MG63 (cell line): ENCODE measurements at regions not wholly inside any gene's neighbourhood (a gene's known extent, or its start where the extent isn't known, plus 50 kb on each side); places are given as distances from the start of the nearest gene placed in this dataset.

Experiments used
- DNase-seq: peaks from one replicate; pipeline ENCODE4 v3.0.0-alpha.2; 2020
- H3K27me3 ChIP-seq: fragments of 250-450 bp; sonication (Bioruptor Pico); 2 replicates; pipeline ENCODE4 v1.5.1; 2020; ENCODE audit warnings: mild to moderate bottlenecking, moderate library complexity
- H3K36me3 ChIP-seq: fragments of 250-450 bp; sonication (Bioruptor Pico); 2 replicates; pipeline ENCODE4 v1.5.1; 2020; ENCODE audit warnings: mild to moderate bottlenecking, moderate library complexity
- H3K4me3 ChIP-seq: fragments of 250-450 bp; sonication (Bioruptor Pico); 2 replicates; pipeline ENCODE4 v1.5.1; 2020; ENCODE audit warnings: mild to moderate bottlenecking, moderate library complexity
- H3K9me3 ChIP-seq: fragments of 250-450 bp; sonication (Bioruptor Pico); 2 replicates; pipeline ENCODE4 v1.5.1; 2020; ENCODE audit warnings: mild to moderate bottlenecking, moderate library complexity

- no peak overlapping the region for H3K4me3 ChIP-seq
- H3K36me3 ChIP-seq = no peaks in the 10 kb centered on the region
- peaks cover 3% of the 10 kb centered on the region; the same call in 1 of the 2 replicates for H3K27me3 ChIP-seq
- DNase-seq = no peak
- no peaks in the 10 kb centered on the region for H3K9me3 ChIP-seq
Observed at GRCh38 chr7:35437619-35438275, 183.8 kb upstream of the TBX20 start.

DNA sequence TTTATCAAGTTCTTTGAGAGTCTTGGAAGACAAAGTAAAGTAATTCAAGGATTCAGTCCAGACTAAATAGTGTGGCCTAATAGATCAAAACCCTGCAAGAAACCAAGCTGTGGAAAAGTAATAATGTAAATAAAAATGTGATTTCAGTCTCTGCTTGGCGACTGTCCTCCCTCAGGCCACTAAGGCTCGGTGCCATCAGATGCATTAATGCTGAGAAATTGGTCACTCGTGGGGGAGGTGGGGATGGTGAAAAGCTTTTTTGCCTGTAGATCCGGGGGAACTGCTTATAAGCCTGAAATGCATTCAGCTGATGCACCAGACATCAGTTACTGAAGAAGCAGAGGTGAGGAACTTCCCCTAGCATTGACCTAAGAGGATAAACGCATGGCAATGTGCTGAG, 182.6 kb upstream of the TBX20 start:
- H3K9me3 ChIP-seq = peaks cover 2% of the 10 kb centered on the region; the same call in 1 of the 2 replicates
- H3K27me3 ChIP-seq = 0 out of 2 replicates have a peak, but pooled peaks cover 3% of the 10 kb centered on the region
- no peak overlapping the region for H3K4me3 ChIP-seq
- DNase-seq = no peak
- H3K36me3 ChIP-seq = no peaks in the 10 kb centered on the region

- DNase-seq = no peak
- H3K36me3 ChIP-seq = no peaks in the 10 kb centered on the region
- H3K4me3 ChIP-seq = no peak overlapping the region
- 0 out of 2 replicates have a peak, but pooled peaks cover 3% of the 10 kb centered on the region for H3K27me3 ChIP-seq
- peaks cover 5% of the 10 kb centered on the region; the same call in 1 of the 2 replicates for H3K9me3 ChIP-seq
Observed at GRCh38 chr7:35430547-35431153, 176.8 kb upstream of the TBX20 start.

DNA sequence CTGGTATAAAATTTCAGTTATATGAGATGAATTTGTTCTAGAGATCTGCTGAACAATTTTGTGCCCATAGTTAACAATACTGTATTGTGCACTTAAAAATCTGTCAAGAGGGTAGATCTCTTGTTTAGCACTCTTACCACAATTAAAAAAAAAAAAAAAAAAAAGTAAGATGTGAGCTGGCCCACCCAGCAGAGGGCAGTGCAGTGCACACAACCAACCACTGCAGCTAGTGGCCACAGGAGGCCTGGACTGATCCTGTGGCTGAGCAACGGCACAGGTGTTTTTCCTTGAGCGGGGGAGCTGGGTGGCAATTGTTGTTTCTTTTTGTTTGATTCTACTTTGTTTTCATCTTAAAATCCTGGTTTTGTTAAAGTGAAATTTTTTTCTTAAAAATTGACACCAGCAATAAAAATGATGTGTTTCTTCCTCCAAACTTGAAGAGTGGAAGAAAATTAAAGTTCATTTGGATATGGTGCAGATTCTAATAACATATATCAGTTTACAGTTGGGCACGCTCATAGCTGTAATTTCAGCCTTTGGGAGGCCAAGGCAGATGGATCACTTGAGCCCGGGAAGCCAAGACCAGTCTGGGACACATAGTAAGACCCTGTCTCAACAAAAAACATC, 171.1 kb upstream of the TBX20 start:
- no peak overlapping the region for H3K4me3 ChIP-seq
- H3K36me3 ChIP-seq = no peaks in the 10 kb centered on the region
- no peaks in the 10 kb centered on the region for H3K9me3 ChIP-seq
- DNase-seq = peak; percentile 40
- H3K27me3 ChIP-seq = no peaks in the 10 kb centered on the region

- Histone ChIP-seq H3K27me3 (no peaks in the 10 kb centered on the region), H3K4me3 (no peak overlapping the region), H3K36me3 (no peaks in the 10 kb centered on the region), H3K9me3 (no peaks in the 10 kb centered on the region)
- no peak for DNase-seq
Observed at GRCh38 chr7:35424440-35424839, 170.5 kb upstream of the TBX20 start.

DNA sequence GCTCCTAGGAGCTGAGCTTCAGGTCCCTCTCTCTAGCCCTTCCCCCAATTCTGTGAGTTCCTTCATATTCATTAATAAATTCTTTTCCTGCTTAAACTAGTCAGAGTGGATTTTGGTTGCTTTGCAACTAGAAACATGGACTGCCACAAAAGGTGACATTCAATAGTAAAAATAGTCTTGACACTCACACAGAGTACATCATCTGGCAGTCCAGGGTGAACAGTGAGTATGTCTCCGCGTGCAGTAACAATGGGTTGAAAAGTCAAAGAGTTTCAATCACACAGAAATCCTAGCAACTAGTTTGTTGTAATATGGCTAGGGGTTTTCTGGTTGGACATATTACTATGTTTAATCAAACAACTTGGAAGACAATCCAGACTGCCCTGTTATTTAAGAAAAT, 168.8 kb upstream of the TBX20 start:
- Histone ChIP-seq H3K9me3 (no peaks in the 10 kb centered on the region), H3K36me3 (no peaks in the 10 kb centered on the region), H3K4me3 (no peak overlapping the region), H3K27me3 (no peaks in the 10 kb centered on the region)
- no peak for DNase-seq

GRCh38 chr7:35420656-35421055, 166.8 kb upstream of the TBX20 start:
- Histone ChIP-seq H3K36me3 (no peaks in the 10 kb centered on the region), H3K9me3 (no peaks in the 10 kb centered on the region), H3K4me3 (peak overlapping the region; percentile 7), H3K27me3 (no peaks in the 10 kb centered on the region)
- DNase-seq = no peak

GRCh38 chr7:35419391-35419755, 165.5 kb upstream of the TBX20 start:
- Histone ChIP-seq H3K36me3 (no peaks in the 10 kb centered on the region), H3K4me3 (no peak overlapping the region), H3K27me3 (no peaks in the 10 kb centered on the region), H3K9me3 (no peaks in the 10 kb centered on the region)
- DNase-seq = no peak

DNA sequence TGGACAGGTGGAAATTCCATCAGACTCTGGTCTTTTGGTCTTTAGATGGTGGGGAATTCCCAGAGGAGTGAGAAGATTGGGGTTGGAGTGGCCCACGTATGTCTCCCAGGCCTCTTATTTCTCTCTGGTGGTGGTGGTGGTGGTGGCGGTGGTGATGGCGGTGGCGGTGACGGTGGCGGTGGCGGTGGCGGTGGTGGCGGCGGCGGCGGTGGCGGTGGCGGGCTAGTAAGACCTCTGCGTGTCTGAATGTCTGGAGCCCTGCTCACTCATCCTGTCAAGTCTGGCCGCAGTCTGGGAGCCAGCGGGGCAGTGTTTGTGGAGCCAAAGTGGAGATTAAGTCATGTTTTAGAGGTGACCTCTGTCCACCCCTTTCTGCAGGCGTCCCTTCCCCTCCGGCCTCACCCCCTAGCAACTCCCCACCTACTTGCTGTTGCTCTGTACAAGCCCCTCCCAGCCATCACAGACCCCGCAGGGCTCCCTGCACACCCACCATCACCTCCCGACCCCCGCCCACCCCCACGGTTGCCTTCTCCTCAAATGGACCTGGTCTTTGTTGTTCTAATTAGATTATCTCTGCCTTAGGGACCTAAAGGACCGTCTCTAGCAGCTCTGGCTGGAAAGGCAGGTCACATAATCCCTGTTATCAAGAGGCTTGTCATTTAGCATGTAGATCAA, 165.0 kb upstream of the TBX20 start:
- H3K4me3 ChIP-seq = no peak overlapping the region

GRCh38 chr7:35416568-35416967, 162.7 kb upstream of the TBX20 start:
- Histone ChIP-seq H3K4me3 (no peak overlapping the region), H3K27me3 (no peaks in the 10 kb centered on the region), H3K36me3 (no peaks in the 10 kb centered on the region), H3K9me3 (no peaks in the 10 kb centered on the region)
- no peak for DNase-seq

More for the DNA sequence above, 165.0 kb upstream of the TBX20 start:
- Histone ChIP-seq H3K27me3 (no peaks in the 10 kb centered on the region), H3K36me3 (no peaks in the 10 kb centered on the region), H3K9me3 (no peaks in the 10 kb centered on the region)
- no peak for DNase-seq

- Histone ChIP-seq H3K36me3 (no peaks in the 10 kb centered on the region), H3K9me3 (no peaks in the 10 kb centered on the region), H3K27me3 (no peaks in the 10 kb centered on the region), H3K4me3 (no peak overlapping the region)
- DNase-seq = no peak
Observed at GRCh38 chr7:35415411-35415822, 161.5 kb upstream of the TBX20 start.

DNA sequence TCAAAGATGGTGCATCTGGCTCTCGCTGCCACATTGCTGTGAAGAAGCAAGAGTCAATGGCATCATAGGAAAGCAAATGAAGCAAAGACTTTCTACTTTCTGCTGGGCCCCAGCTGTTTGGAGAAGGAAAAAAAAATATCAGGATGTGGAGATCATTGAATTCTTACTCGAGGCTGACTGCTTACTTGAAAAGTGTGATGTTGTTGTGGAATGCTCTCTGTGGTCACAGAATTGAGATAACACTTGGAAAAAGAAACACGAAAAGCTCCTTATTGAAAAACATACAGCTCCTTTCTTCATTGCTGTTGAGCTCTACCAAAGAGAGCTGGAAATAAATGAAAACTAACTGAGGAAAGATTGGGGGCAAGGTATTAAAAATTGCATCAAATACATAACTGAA, 157.4 kb upstream of the TBX20 start:
- no peak overlapping the region for H3K4me3 ChIP-seq

DNA sequence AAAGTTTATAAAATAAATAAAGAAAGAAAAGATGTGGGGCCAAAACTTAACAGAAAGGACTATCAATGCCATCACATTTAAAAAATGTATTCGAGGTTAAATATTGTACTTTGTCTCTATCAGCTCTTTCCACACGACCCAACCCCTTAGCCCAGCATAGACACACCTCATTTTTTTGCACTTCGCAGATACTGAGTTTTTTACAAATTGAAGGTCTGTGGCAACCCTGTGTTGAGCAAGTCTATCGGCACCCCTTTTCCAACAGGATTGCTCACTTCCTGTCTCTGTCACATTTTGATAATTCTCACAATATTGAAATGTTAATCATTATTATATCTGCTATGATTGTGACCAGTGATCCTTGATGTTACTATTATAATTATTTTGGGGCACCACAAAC, 151.6 kb upstream of the TBX20 start:
- no peaks in the 10 kb centered on the region for H3K36me3 ChIP-seq
- no peak for DNase-seq
- H3K9me3 ChIP-seq = no peaks in the 10 kb centered on the region
- no peak overlapping the region for H3K4me3 ChIP-seq
- H3K27me3 ChIP-seq = no peaks in the 10 kb centered on the region

More for the DNA sequence above, 157.4 kb upstream of the TBX20 start:
- no peaks in the 10 kb centered on the region for H3K9me3 ChIP-seq
- no peaks in the 10 kb centered on the region for H3K36me3 ChIP-seq
- no peak for DNase-seq
- no peaks in the 10 kb centered on the region for H3K27me3 ChIP-seq

- H3K9me3 ChIP-seq = no peaks in the 10 kb centered on the region
- no peak overlapping the region for H3K4me3 ChIP-seq
- DNase-seq = no peak
- H3K27me3 ChIP-seq = no peaks in the 10 kb centered on the region
- H3K36me3 ChIP-seq = no peaks in the 10 kb centered on the region
Observed at GRCh38 chr7:35401217-35401879, 147.4 kb upstream of the TBX20 start.

DNA sequence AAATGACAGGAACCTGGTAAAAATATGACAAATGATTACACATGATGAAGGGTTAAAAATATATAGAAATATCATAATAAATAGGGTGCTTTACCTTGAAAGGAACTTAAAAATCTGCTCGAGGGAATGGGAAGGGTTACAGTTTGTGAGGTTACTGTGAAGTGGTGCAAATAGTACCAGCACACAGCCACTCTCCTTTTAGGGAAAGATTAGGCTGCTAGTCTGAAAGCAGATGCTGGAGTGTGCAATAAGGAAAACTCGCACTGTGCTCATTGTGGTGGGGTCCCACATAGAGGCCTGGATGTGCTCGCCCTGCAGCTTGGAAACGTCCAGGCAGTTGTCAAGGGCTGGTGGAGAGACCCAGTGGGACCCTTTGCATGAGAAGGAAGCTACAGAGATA, 145.9 kb upstream of the TBX20 start:
- Histone ChIP-seq H3K4me3 (no peak overlapping the region), H3K36me3 (no peaks in the 10 kb centered on the region), H3K27me3 (no peaks in the 10 kb centered on the region), H3K9me3 (no peaks in the 10 kb centered on the region)
- DNase-seq = no peak

DNA sequence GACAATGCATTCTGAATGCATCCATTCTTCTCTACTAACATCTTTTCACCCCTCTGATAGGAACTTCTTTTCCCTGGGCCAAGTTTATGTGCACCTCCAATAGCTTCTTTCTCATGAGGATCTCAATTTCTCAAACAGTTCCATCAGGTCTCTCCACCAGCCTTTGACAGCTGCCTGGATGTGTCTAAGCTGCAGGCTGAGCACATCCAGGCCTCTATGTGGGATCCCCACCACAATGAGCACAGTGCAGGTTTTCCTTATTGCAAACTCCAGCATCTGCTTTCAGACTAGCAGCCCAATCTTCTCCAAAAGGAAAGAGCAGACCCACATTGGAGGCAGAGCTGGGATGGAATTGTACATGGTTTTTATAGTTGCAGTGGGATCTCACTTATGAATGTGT, 145.3 kb upstream of the TBX20 start:
- no peaks in the 10 kb centered on the region for H3K36me3 ChIP-seq
- no peak for DNase-seq
- H3K27me3 ChIP-seq = no peaks in the 10 kb centered on the region
- H3K4me3 ChIP-seq = no peak overlapping the region
- no peaks in the 10 kb centered on the region for H3K9me3 ChIP-seq

GRCh38 chr7:35398518-35398917, 144.6 kb upstream of the TBX20 start:
- no peaks in the 10 kb centered on the region for H3K27me3 ChIP-seq
- no peaks in the 10 kb centered on the region for H3K9me3 ChIP-seq
- H3K4me3 ChIP-seq = no peak overlapping the region
- DNase-seq = no peak
- no peaks in the 10 kb centered on the region for H3K36me3 ChIP-seq
